ENCODE measurements at regions not wholly inside any gene's neighbourhood (a gene's known extent, or its start where the extent isn't known, plus 50 kb on each side); places are given as distances from the start of the nearest gene placed in this dataset.

DNA sequence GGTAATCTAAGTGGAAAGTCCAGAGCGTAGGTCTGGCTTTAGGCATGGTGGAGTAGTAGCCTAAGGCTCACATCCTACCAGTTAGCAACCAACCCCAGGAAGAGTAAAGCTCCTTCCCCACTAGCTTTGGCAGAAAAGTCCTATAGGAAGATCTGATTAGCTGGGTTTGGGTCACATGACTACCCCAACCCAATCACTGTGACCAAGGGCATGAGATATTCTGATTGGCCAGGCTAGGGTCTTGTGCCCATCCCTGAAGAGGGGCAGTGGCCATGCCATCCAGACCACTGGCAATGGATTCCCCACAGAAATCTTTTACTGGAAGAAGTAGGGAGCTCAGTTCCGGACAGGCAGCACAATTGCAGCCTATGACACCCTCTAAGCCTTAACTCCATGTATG, 58.6 kb upstream of the CD34 start:
- Histone ChIP-seq H3K79me2 (ENCODE audit: insufficient read depth, low read length) (no peaks in the 10 kb centered on the region), H3K9ac (ENCODE audit: insufficient read depth, low read length, poor library complexity, severe bottlenecking) (no peak overlapping the region), H3K4me3 (replicated peaks in 1 of 3; ENCODE audit: low read depth in 2 of 3, low read length in 3 of 3) (no peak overlapping the region), H3K27me3 (ENCODE audit: control insufficient read depth in 2 of 2, insufficient read depth in 2 of 2, low read length in 2 of 2) (no peaks in the 10 kb centered on the region), H3K4me1 (ENCODE audit: control insufficient read depth in 1 of 2, insufficient read depth in 2 of 2, low read length in 2 of 2) (peaks cover 0 to 7% of the 10 kb centered on the region in 2 donors), H4K20me1 (ENCODE audit: insufficient read depth, low read length) (no peaks in the 10 kb centered on the region), H3K27ac (ENCODE audit: low read depth in 1 of 2, low read length in 2 of 2) (no peak overlapping the region), H3K9me3 (replicated peaks in 1 of 2; ENCODE audit: control insufficient read depth in 1 of 2, insufficient read depth in 1 of 2, low read length in 2 of 2) (no peaks in the 10 kb centered on the region), H2AFZ (ENCODE audit: insufficient read depth, low read depth, low read length, poor library complexity, severe bottlenecking) (no peak overlapping the region), H3K36me3 (replicated peaks in 1 of 2; ENCODE audit: control insufficient read depth in 1 of 2, insufficient read depth in 2 of 2, low read length in 2 of 2) (no peaks in the 10 kb centered on the region), H3K4me2 (replicated peaks; ENCODE audit: extremely low read depth, low read length, poor library complexity, severe bottlenecking) (no peak overlapping the region)
- Mint-ChIP-seq H3K36me3 (no peaks in the 10 kb centered on the region), H3K27ac (no peak overlapping the region), H3K4me1 (peaks cover 12% of the 10 kb centered on the region), H3K4me3 (no peak overlapping the region), H3K9me3 (no peaks in the 10 kb centered on the region), H3K27me3 (ENCODE audit: low read depth in 3 of 3) (peaks cover under 1 to 7% (median 6%) of the 10 kb centered on the region in 3 donors)
- TF ChIP-seq, protein P1, sequence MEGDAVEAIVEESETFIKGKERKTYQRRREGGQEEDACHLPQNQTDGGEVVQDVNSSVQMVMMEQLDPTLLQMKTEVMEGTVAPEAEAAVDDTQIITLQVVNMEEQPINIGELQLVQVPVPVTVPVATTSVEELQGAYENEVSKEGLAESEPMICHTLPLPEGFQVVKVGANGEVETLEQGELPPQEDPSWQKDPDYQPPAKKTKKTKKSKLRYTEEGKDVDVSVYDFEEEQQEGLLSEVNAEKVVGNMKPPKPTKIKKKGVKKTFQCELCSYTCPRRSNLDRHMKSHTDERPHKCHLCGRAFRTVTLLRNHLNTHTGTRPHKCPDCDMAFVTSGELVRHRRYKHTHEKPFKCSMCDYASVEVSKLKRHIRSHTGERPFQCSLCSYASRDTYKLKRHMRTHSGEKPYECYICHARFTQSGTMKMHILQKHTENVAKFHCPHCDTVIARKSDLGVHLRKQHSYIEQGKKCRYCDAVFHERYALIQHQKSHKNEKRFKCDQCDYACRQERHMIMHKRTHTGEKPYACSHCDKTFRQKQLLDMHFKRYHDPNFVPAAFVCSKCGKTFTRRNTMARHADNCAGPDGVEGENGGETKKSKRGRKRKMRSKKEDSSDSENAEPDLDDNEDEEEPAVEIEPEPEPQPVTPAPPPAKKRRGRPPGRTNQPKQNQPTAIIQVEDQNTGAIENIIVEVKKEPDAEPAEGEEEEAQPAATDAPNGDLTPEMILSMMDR (IDR thresholded peaks at IDR 0.05), result no peak
- DNase-seq, result no peak
- intact Hi-C loops (cut with micrococcal nuclease), result loop anchor here in 1 of 2 donors (10.0 kb wide), 2 partner anchors 145 to 175 kb away; no protein-coding TSS in a partner anchor
- WGBS (ENCODE audit: insufficient coverage), result no CpG with 5 or more reads among the region's 2 CpGs

DNA sequence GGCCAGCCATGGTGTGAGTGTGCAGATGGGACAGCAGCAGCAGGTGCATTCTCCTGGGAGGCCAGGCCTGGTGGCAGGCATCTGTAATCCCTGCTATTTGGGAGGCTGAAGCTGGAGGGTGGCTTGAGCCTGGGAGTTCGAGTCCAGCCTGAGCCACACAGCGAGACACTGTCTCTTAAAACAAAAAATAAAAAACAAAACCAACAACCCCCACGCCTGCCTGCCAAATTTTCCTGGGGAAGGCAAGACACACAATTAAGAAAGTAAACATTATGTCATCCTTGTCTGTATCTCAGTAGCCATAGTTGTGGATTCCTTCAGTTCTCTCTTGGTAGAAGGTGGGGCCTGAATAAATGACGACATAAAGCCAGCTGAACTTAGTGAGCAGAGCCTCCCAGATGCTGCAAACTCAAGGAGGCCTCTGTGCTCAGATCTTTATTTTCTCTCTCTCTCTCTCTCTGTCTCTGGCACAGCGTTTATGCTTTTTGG, 57.6 kb upstream of the CD34 start:
- no peak overlapping the region for H2AFZ ChIP-seq (ENCODE audit: insufficient read depth, low read depth, low read length, poor library complexity, severe bottlenecking)
- no peaks in the 10 kb centered on the region for H3K27me3 ChIP-seq (ENCODE audit: control insufficient read depth in 2 of 2, insufficient read depth in 2 of 2, low read length in 2 of 2)
- WGBS (ENCODE audit: insufficient coverage), result 84% methylated on average over 2 of the region's 5 CpGs
- intact Hi-C loops (cut with micrococcal nuclease), result loop anchor here in 1 of 2 donors (10.0 kb wide), 2 partner anchors 144 to 174 kb away; no protein-coding TSS in a partner anchor
- H3K4me3 Mint-ChIP-seq, result no peak overlapping the region
- H3K27ac ChIP-seq (ENCODE audit: low read depth in 1 of 2, low read length in 2 of 2), result no peak overlapping the region
- no peaks in the 10 kb centered on the region for H3K36me3 ChIP-seq (replicated peaks in 1 of 2; ENCODE audit: control insufficient read depth in 1 of 2, insufficient read depth in 2 of 2, low read length in 2 of 2)
- H4K20me1 ChIP-seq (ENCODE audit: insufficient read depth, low read length), result no peaks in the 10 kb centered on the region
- TF ChIP-seq, protein P1 (IDR thresholded peaks at IDR 0.05), result no peak
- H3K9ac ChIP-seq (ENCODE audit: insufficient read depth, low read length, poor library complexity, severe bottlenecking), result no peak overlapping the region
- H3K27ac Mint-ChIP-seq, result peak overlapping the region in 1 of 7 donors; percentile 26
- H3K4me1 Mint-ChIP-seq, result peaks cover 9% of the 10 kb centered on the region
- H3K27me3 Mint-ChIP-seq (ENCODE audit: low read depth in 3 of 3), result peaks cover 4 to 7% (median 6%) of the 10 kb centered on the region in 3 donors
- no peak overlapping the region for H3K4me3 ChIP-seq (replicated peaks in 1 of 3; ENCODE audit: low read depth in 2 of 3, low read length in 3 of 3)
- H3K4me2 ChIP-seq (replicated peaks; ENCODE audit: extremely low read depth, low read length, poor library complexity, severe bottlenecking), result no peak overlapping the region
- H3K9me3 Mint-ChIP-seq, result no peaks in the 10 kb centered on the region
- H3K9me3 ChIP-seq (replicated peaks in 1 of 2; ENCODE audit: control insufficient read depth in 1 of 2, insufficient read depth in 1 of 2, low read length in 2 of 2), result no peaks in the 10 kb centered on the region
- H3K79me2 ChIP-seq (ENCODE audit: insufficient read depth, low read length), result no peaks in the 10 kb centered on the region
- no peak for DNase-seq
- peaks cover 4% of the 10 kb centered on the region in 2 donors for H3K4me1 ChIP-seq (ENCODE audit: control insufficient read depth in 1 of 2, insufficient read depth in 2 of 2, low read length in 2 of 2)
- no peaks in the 10 kb centered on the region for H3K36me3 Mint-ChIP-seq
